Left ventricle myocardium inferior (tissue), 1 donor: ENCODE measurements at regions not wholly inside any gene's neighbourhood (a gene's known extent, or its start where the extent isn't known, plus 50 kb on each side); places are given as distances from the start of the nearest gene placed in this dataset.

Experiments used
- DNase-seq: peaks from one replicate; pipeline ENCODE4 v3.0.0-alpha.2; 2020
- H3K27ac ChIP-seq: fragments of 200-600 bp; replicated peaks from 2 replicates; pipeline ENCODE4 v1.8.0; 2021
- H3K27me3 ChIP-seq: fragments of 200-600 bp; 2 replicates; pipeline ENCODE4 v1.8.0; 2021; ENCODE audit warnings: low read depth
- H3K36me3 ChIP-seq: fragments of 200-600 bp; 2 replicates; pipeline ENCODE4 v1.8.0; 2021
- H3K4me1 ChIP-seq: fragments of 200-600 bp; 2 replicates; pipeline ENCODE4 v1.8.0; 2021
- H3K4me3 ChIP-seq: fragments of 200-600 bp; 2 replicates; pipeline ENCODE4 v1.8.0; 2021; ENCODE audit warnings: mild to moderate bottlenecking, moderate library complexity
- H3K9me3 ChIP-seq: fragments of 200-600 bp; replicated peaks from 2 replicates; pipeline ENCODE4 v1.8.0; 2021
- intact Hi-C: fragments of 100-400 bp; cut with micrococcal nuclease; formaldehyde crosslinking; loops from one replicate; pipeline ENCODE4 v1.11.0; 2022
- TF ChIP-seq, protein P1 (sequence below): fragments of 200-600 bp; IDR thresholded peaks from 2 replicates; pipeline ENCODE4 v1.8.0; 2021; ENCODE audit warnings: antibody characterized with exemption, mild to moderate bottlenecking, borderline replicate concordance
- donor health status: DM: no; HTN: yes; CAD: no; lungs with severe emphysema.

DNA sequence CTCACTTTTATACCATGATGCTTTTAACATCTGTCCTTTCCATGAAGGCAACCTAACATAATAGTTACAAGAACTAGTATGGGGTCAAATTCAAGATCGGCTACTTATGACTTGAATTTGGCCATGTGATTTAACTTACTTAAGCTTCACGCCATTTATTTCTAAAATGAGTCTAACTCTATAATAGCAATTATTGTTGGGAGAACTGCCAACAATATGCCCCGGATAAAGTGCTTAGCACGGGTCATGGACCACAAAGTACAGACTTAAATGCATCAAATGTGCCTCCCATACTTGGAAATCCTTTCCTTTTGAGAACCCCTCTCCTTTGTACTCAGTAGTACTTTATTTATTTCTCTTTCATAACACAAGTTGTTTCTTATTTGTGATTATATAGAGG, 1603.6 kb upstream of the GOT2 start:
- no peak overlapping the region for H3K4me3 ChIP-seq
- H3K4me1 ChIP-seq, result no peaks in the 10 kb centered on the region
- TF ChIP-seq, protein P1, sequence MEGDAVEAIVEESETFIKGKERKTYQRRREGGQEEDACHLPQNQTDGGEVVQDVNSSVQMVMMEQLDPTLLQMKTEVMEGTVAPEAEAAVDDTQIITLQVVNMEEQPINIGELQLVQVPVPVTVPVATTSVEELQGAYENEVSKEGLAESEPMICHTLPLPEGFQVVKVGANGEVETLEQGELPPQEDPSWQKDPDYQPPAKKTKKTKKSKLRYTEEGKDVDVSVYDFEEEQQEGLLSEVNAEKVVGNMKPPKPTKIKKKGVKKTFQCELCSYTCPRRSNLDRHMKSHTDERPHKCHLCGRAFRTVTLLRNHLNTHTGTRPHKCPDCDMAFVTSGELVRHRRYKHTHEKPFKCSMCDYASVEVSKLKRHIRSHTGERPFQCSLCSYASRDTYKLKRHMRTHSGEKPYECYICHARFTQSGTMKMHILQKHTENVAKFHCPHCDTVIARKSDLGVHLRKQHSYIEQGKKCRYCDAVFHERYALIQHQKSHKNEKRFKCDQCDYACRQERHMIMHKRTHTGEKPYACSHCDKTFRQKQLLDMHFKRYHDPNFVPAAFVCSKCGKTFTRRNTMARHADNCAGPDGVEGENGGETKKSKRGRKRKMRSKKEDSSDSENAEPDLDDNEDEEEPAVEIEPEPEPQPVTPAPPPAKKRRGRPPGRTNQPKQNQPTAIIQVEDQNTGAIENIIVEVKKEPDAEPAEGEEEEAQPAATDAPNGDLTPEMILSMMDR, result no peak
- no peaks in the 10 kb centered on the region for H3K36me3 ChIP-seq
- H3K27ac ChIP-seq, result no peak overlapping the region
- intact Hi-C loops, result no loop called here
- peaks cover 1% of the 10 kb centered on the region for H3K9me3 ChIP-seq
- no peaks in the 10 kb centered on the region for H3K27me3 ChIP-seq
- DNase-seq, result no peak

- TF ChIP-seq, protein P1, result no peak
- no peak overlapping the region for H3K27ac ChIP-seq
- H3K9me3 ChIP-seq, result peaks cover 5% of the 10 kb centered on the region
- H3K4me1 ChIP-seq, result no peaks in the 10 kb centered on the region
- H3K27me3 ChIP-seq, result no peaks in the 10 kb centered on the region
- DNase-seq, result no peak
- H3K36me3 ChIP-seq, result no peaks in the 10 kb centered on the region
- H3K4me3 ChIP-seq, result no peak overlapping the region
- intact Hi-C loops, result no loop called here
Observed at GRCh38 chr16:60331168-60331567, 1597.1 kb upstream of the GOT2 start.

DNA sequence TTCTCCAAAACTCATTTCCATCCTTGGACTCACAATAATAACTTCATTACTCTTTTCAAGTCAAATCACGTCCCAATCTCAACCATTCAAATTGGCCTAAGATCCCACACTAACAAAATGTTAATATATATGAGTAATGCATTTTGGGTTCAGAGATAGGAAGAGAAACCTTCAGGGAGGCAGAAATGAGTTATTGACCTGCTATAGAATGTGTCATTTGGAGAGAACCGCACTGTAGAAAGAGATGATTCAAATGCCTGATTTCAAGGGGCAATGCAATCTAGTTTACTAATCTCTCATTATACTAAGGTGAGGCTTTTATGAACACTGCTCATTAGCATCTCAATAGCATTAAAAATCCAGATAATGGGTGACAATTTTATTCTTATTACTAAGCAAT, 1595.0 kb upstream of the GOT2 start:
- intact Hi-C loops, result no loop called here
- Histone ChIP-seq H3K9me3 (peaks cover 5% of the 10 kb centered on the region), H3K4me1 (no peaks in the 10 kb centered on the region), H3K27me3 (no peaks in the 10 kb centered on the region), H3K36me3 (no peaks in the 10 kb centered on the region), H3K4me3 (no peak overlapping the region), H3K27ac (no peak overlapping the region)
- TF ChIP-seq, protein P1, result no peak
- no peak for DNase-seq

GRCh38 chr16:60328152-60328551, 1594.0 kb upstream of the GOT2 start:
- Histone ChIP-seq H3K27me3 (no peaks in the 10 kb centered on the region), H3K4me3 (no peak overlapping the region), H3K36me3 (no peaks in the 10 kb centered on the region), H3K27ac (no peak overlapping the region), H3K4me1 (no peaks in the 10 kb centered on the region), H3K9me3 (peaks cover 5% of the 10 kb centered on the region)
- TF ChIP-seq, protein P1, result no peak
- intact Hi-C loops, result no loop called here
- DNase-seq, result no peak

- no peaks in the 10 kb centered on the region for H3K9me3 ChIP-seq
- no peaks in the 10 kb centered on the region for H3K4me1 ChIP-seq
- no peak for DNase-seq
- intact Hi-C loops, result no loop called here
- H3K27me3 ChIP-seq, result no peaks in the 10 kb centered on the region
- H3K27ac ChIP-seq, result no peak overlapping the region
- TF ChIP-seq, protein P1, result no peak
- no peaks in the 10 kb centered on the region for H3K36me3 ChIP-seq
- H3K4me3 ChIP-seq, result no peak overlapping the region
Observed at GRCh38 chr16:60318486-60318885, 1584.4 kb upstream of the GOT2 start.
